ENCODE measurements at regions not wholly inside any gene's neighbourhood (a gene's known extent, or its start where the extent isn't known, plus 50 kb on each side); places are given as distances from the start of the nearest gene placed in this dataset.

- TF ChIP-seq POLR2A (IDR thresholded peaks at IDR 0.05) (no peak), CTCF (IDR thresholded peaks at IDR 0.05) (no peak)
Measured at GRCh38 chr9:102354041-102354440, 615.6 kb upstream of the GRIN3A start.

All from uterus (tissue), 2 donors.